BJ (cell line): ENCODE measurements at regions not wholly inside any gene's neighbourhood (a gene's known extent, or its start where the extent isn't known, plus 50 kb on each side); places are given as distances from the start of the nearest gene placed in this dataset.

Source experiments
- CTCF ChIA-PET: fragments of 350-600 bp; formaldehyde crosslinking; extraction: SDS; loops from one replicate; lab custom pipeline; 2021; ENCODE audit warnings: antibody characterized with exemption, inconsistent platforms; lab: Yijun Ruan, JAX
- POLR2A ChIA-PET: fragments of 300-600 bp; sonication (Branson Sonifier 250); formaldehyde crosslinking; extraction: SDS; loops from one replicate; lab custom pipeline; 2021; ENCODE audit warnings: antibody characterized with exemption; lab: Charles Lee
- DNase-seq: peaks from one replicate; pipeline ENCODE4 v3.0.0-alpha.2; 2011; ENCODE audit warnings: low read depth
- H3K27me3 ChIP-seq: 2 replicates; pipeline ENCODE4 v1.6.0; 2011; ENCODE audit warnings: low read length; ENCODE audit not compliant: control insufficient read depth, insufficient read depth
- H3K36me3 ChIP-seq: 2 replicates; pipeline ENCODE4 v1.5.1; 2011; ENCODE audit warnings: low read length; ENCODE audit not compliant: control insufficient read depth, insufficient read depth
- H3K4me3 ChIP-seq: 2 replicates; pipeline ENCODE4 v1.5.1; 2011; ENCODE audit warnings: low read depth, mild to moderate bottlenecking, control low read depth, low read length
- CTCF ChIP-seq: IDR thresholded peaks from 2 replicates; pipeline ENCODE4 v1.5.1; 2011; ENCODE audit warnings: low read depth, mild to moderate bottlenecking, control low read depth, inconsistent platforms, low read length, moderate library complexity; ENCODE audit not compliant: insufficient read depth

- CTCF ChIA-PET: no interaction called here
- POLR2A ChIA-PET: no interaction called here
- Histone ChIP-seq H3K36me3 (no peaks in the 10 kb centered on the region), H3K27me3 (no peaks in the 10 kb centered on the region), H3K4me3 (no peak overlapping the region)
- no peak for TF ChIP-seq CTCF
- no peak for DNase-seq
Observed at GRCh38 chr10:10513898-10514297, 503.8 kb upstream of the CELF2 start.

- POLR2A ChIA-PET: no interaction called here
- TF ChIP-seq CTCF: no peak
- no peaks in the 10 kb centered on the region for H3K27me3 ChIP-seq
- no peaks in the 10 kb centered on the region for H3K36me3 ChIP-seq
- H3K4me3 ChIP-seq: no peak overlapping the region
- CTCF ChIA-PET: interaction anchor here (1.7 kb wide), 1 partner anchor 11 kb away, joined by 4 read pairs; no protein-coding TSS in a partner anchor
- DNase-seq: no peak
Observed at GRCh38 chr10:10514797-10515196, 502.9 kb upstream of the CELF2 start.

- DNase-seq: no peak
- TF ChIP-seq CTCF: no peak
- no peaks in the 10 kb centered on the region for H3K27me3 ChIP-seq
- POLR2A ChIA-PET: no interaction called here
- H3K4me3 ChIP-seq: no peak overlapping the region
- CTCF ChIA-PET: interaction anchor here (1.7 kb wide), 1 partner anchor 10 kb away, joined by 4 read pairs; no protein-coding TSS in a partner anchor
- H3K36me3 ChIP-seq: no peaks in the 10 kb centered on the region
Observed at GRCh38 chr10:10515479-10516204, 502.0 kb upstream of the CELF2 start.

- DNase-seq: no peak
- no peak overlapping the region for H3K4me3 ChIP-seq
- H3K36me3 ChIP-seq: no peaks in the 10 kb centered on the region
- ChIA-PET CTCF (no interaction called here), POLR2A (no interaction called here)
- no peaks in the 10 kb centered on the region for H3K27me3 ChIP-seq
- TF ChIP-seq CTCF: no peak
Observed at GRCh38 chr10:10516346-10517130, 501.1 kb upstream of the CELF2 start.

- no peaks in the 10 kb centered on the region for H3K27me3 ChIP-seq
- H3K4me3 ChIP-seq: no peak overlapping the region
- ChIA-PET CTCF (interaction anchor here (0.8 to 1.1 kb wide), 2 partner anchors 21 to 518 kb away, joined by 3 to 4 read pairs; no protein-coding TSS in a partner anchor), POLR2A (no interaction called here)
- no peak for TF ChIP-seq CTCF
- H3K36me3 ChIP-seq: no peaks in the 10 kb centered on the region
- DNase-seq: no peak
Observed at GRCh38 chr10:10517866-10518265, 499.8 kb upstream of the CELF2 start.
